A549 (cell line): ENCODE measurements at regions not wholly inside any gene's neighbourhood (a gene's known extent, or its start where the extent isn't known, plus 50 kb on each side); places are given as distances from the start of the nearest gene placed in this dataset.

ENCODE experiments used
- ATAC-seq, 2 experiments: fragments of 200-7000 bp in 1 of 2; fragments of >200 bp in 1 of 2; cut with Nextera tagmentation in 1 of 2; cut with Tn5 transposase in 1 of 2; 3 replicates each; pipeline versions ENCODE4 v1.8.0 to v1.9.1; 2018 to 2020; ENCODE audit warnings: mild to moderate bottlenecking in 1 of 2, moderate library complexity in 1 of 2
- CTCF ChIA-PET: fragments of 300-600 bp; sonication (Branson Sonifier 250); formaldehyde crosslinking; extraction: SDS; loops from one replicate; lab custom pipeline; 2021; ENCODE audit warnings: antibody characterized with exemption, inconsistent platforms; lab: Yijun Ruan, JAX
- POLR2A ChIA-PET: fragments of 350-600 bp; formaldehyde crosslinking; extraction: SDS; loops from one replicate; lab custom pipeline; 2021; ENCODE audit warnings: antibody characterized with exemption, inconsistent platforms; lab: Yijun Ruan, JAX
- DNase-seq, 2 experiments: peaks; one replicate each; pipeline versions ENCODE4 v3.0.0 to v3.0.0-alpha.2; 2011 to 2016; ENCODE audit warnings: low read depth in 1 of 2, low spot score in 1 of 2
- FAIRE-seq: peaks from 2 replicates; lab custom pipeline; 2011; peaks lifted over from hg19 to GRCh38; lab: Jason Lieb, UNC
- H3K27ac ChIP-seq, 2 experiments: fragments of >200 bp; sonication (Bioruptor Twin); formaldehyde crosslinking; 3 replicates each; pipeline ENCODE4 v1.5.1; 2016 to 2017
- H3K4me1 ChIP-seq: fragments of >200 bp; sonication (Bioruptor Twin); formaldehyde crosslinking; 3 replicates; pipeline ENCODE4 v1.6.1; 2016
- H3K4me2 ChIP-seq: fragments of >200 bp; sonication (Bioruptor Twin); formaldehyde crosslinking; 3 replicates; pipeline ENCODE4 v1.6.1; 2016
- H3K4me3 ChIP-seq: fragments of >200 bp; sonication (Bioruptor Twin); formaldehyde crosslinking; 3 replicates; pipeline ENCODE4 v1.5.1; 2016
- H3K9me3 ChIP-seq: fragments of >200 bp; sonication (Bioruptor Twin); formaldehyde crosslinking; 3 replicates; pipeline ENCODE4 v1.6.1; 2016
- ATOH8 ChIP-seq: fragments of 250-450 bp; sonication (Bioruptor Pico); IDR thresholded peaks from 2 replicates; pipeline ENCODE4 v1.5.0; 2020; ENCODE audit warnings: low read depth, mild to moderate bottlenecking, moderate library complexity
- CHD4 ChIP-seq: fragments of 200-600 bp; sonication (generic); IDR thresholded peaks from 2 replicates; pipeline ENCODE4 v1.6.1; 2016; ENCODE audit warnings: antibody characterized with exemption, mild to moderate bottlenecking, borderline replicate concordance
- GATA3 ChIP-seq: IDR thresholded peaks from 2 replicates; pipeline ENCODE4 v1.6.1; 2012; ENCODE audit warnings: borderline replicate concordance
- HES2 ChIP-seq: fragments of >200 bp; sonication (Bioruptor Twin); formaldehyde crosslinking; IDR thresholded peaks from 2 replicates; pipeline ENCODE4 v1.6.1; 2016
- HOXA7 ChIP-seq: fragments of 250-450 bp; sonication (Bioruptor Pico); IDR thresholded peaks from 2 replicates; pipeline ENCODE4 v1.5.0; 2020; ENCODE audit warnings: mild to moderate bottlenecking, moderate library complexity
- HOXB5 ChIP-seq: fragments of 250-450 bp; sonication (Bioruptor Pico); IDR thresholded peaks from 2 replicates; pipeline ENCODE4 v1.5.0; 2020; ENCODE audit warnings: mild to moderate bottlenecking, moderate library complexity
- JUN ChIP-seq, 2 experiments: fragments of >200 bp; sonication (Bioruptor Twin); formaldehyde crosslinking; IDR thresholded peaks; 2 replicates in 1 of 2; 3 replicates in 1 of 2; pipeline ENCODE4 v1.6.1; 2016 to 2017
- JUNB ChIP-seq: fragments of >200 bp; sonication (Bioruptor Twin); formaldehyde crosslinking; IDR thresholded peaks from 2 replicates; pipeline ENCODE4 v1.6.1; 2016
- MAFK ChIP-seq: fragments of 450-650 bp; IDR thresholded peaks from 2 replicates; pipeline ENCODE4 v1.6.1; 2014; ENCODE audit not compliant: partially characterized antibody
- MAX ChIP-seq: IDR thresholded peaks from 2 replicates; pipeline ENCODE4 v1.6.1; 2012
- NPAS2 ChIP-seq: fragments of 250-450 bp; sonication (Bioruptor Pico); IDR thresholded peaks from 2 replicates; pipeline ENCODE4 v1.8.0; 2022; ENCODE audit warnings: mild to moderate bottlenecking, moderate library complexity, borderline replicate concordance
- NR3C1 ChIP-seq: fragments of >200 bp; sonication (Bioruptor Twin); formaldehyde crosslinking; IDR thresholded peaks from 3 replicates; pipeline ENCODE4 v1.6.1; 2017
- POLR2AphosphoS2 ChIP-seq: conservative IDR thresholded peaks from 2 replicates; pipeline ENCODE4 v1.6.1; 2012; ENCODE audit warnings: low read length, improper control_type of control experiment, inconsistent platforms
- RAD21 ChIP-seq, 2 experiments: fragments of >200 bp in 1 of 2; sonication (Bioruptor Twin) in 1 of 2; formaldehyde crosslinking in 1 of 2; IDR thresholded peaks in 1 of 2; conservative IDR thresholded peaks in 1 of 2; 2 replicates in 1 of 2; 3 replicates in 1 of 2; pipeline ENCODE4 v1.6.1; 2012 to 2018; ENCODE audit warnings: inconsistent platforms in 1 of 2
- RCOR1 ChIP-seq: fragments of 150-350 bp; IDR thresholded peaks from 2 replicates; pipeline ENCODE4 v1.6.1; 2014; ENCODE audit warnings: antibody characterized with exemption, low read length, low read depth
- RFX5 ChIP-seq: fragments of 450-650 bp; IDR thresholded peaks from 2 replicates; pipeline ENCODE4 v1.7.1; 2014; ENCODE audit warnings: antibody characterized with exemption, mild to moderate bottlenecking, moderate library complexity
- TP53 ChIP-seq: fragments of 250-450 bp; sonication (Bioruptor Pico); IDR thresholded peaks from 2 replicates; pipeline ENCODE4 v1.5.0; 2021; ENCODE audit warnings: mild to moderate bottlenecking, moderate library complexity
- ZFP36 ChIP-seq: fragments of 450-650 bp; IDR thresholded peaks from 2 replicates; pipeline ENCODE4 v1.6.1; 2014; ENCODE audit warnings: borderline replicate concordance; ENCODE audit not compliant: partially characterized antibody
- ZNF302 ChIP-seq: fragments of 250-450 bp; sonication (Bioruptor Pico); IDR thresholded peaks from 2 replicates; pipeline ENCODE4 v1.9.0; 2021; ENCODE audit warnings: inconsistent platforms, mild to moderate bottlenecking, moderate library complexity
- WGBS: methylation state at CpG from one replicate; pipeline ENCODE4 v1.1.6; 2017; ENCODE audit errors: missing lambda C conversion rate; 5-methylcytosine and 5-hydroxymethylcytosine counted together
- TF ChIP-seq, protein P1 (sequence below): fragments of >200 bp; sonication (Bioruptor Twin); formaldehyde crosslinking; IDR thresholded peaks from 3 replicates; pipeline ENCODE4 v1.6.1; 2016
- TF ChIP-seq, protein P2 (sequence below): IDR thresholded peaks from 2 replicates; pipeline ENCODE4 v1.6.1; 2012; ENCODE audit warnings: low read depth, borderline replicate concordance

DNA sequence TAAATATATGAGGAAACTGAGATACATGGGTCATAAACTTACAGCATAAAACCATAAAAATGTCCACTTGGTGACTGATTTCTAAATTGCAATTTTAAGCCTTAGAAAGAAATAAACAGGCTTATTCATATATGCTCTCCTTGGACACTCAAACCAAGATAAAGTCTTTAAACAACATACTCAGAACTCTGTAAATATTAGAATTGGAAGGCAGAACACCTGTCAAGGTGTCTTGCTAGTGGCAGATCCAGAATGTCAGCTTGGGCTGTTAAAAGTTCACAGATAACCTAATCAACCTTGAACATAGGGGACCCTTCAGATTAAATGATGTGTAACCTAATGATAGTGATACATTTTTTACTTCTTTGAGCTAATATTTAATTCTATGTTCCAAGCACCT is 208.1 kb upstream of the ARSJ start:
- CTCF ChIA-PET: no interaction called here
- no peaks in the 10 kb centered on the region; the same call in 2 of the 3 replicates for H3K9me3 ChIP-seq
- no peak for FAIRE-seq

GRCh38 chr4:114191496-114191895 is 212.0 kb upstream of the ARSJ start:
- no peak for ATAC-seq
- FAIRE-seq: no peak
- DNase-seq: no peak
- no peak overlapping the region for H3K4me2 ChIP-seq
- H3K27ac ChIP-seq: no peak overlapping the region
- 6% methylated on average over 1 of the region's 1 CpG for WGBS
- H3K9me3 ChIP-seq: no peaks in the 10 kb centered on the region
- CTCF ChIA-PET: interaction anchor here (1.3 to 1.8 kb wide), 2 partner anchors 11 to 213 kb away, joined by 3 to 4 read pairs; no protein-coding TSS in a partner anchor
- no peak overlapping the region for H3K4me3 ChIP-seq
- H3K4me1 ChIP-seq: no peaks in the 10 kb centered on the region
- POLR2A ChIA-PET: no interaction called here
- TF ChIP-seq MAFK (no peak), ZNF302 (no peak), RCOR1 (no peak), ZFP36 (no peak), GATA3 (no peak), NPAS2 (CRISPR knock-in tag) (no peak), TP53 (CRISPR knock-in tag) (no peak), CHD4 (no peak), HOXA7 (CRISPR knock-in tag) (no peak)
- TF ChIP-seq, all 56 proteins: peak for 0

More for the DNA sequence above, 208.1 kb upstream of the ARSJ start:
- H3K4me1 ChIP-seq: no peaks in the 10 kb centered on the region
- H3K4me2 ChIP-seq: no peak overlapping the region
- H3K27ac ChIP-seq: no peak overlapping the region
- H3K4me3 ChIP-seq: no peak overlapping the region
- POLR2A ChIA-PET: no interaction called here
- no peak for TF ChIP-seq POLR2AphosphoS2
- TF ChIP-seq RAD21 (conservative IDR thresholded peaks at IDR 0.05 in 1 of 2, IDR thresholded peaks at IDR 0.05 in 1 of 2): no peak
- TF ChIP-seq ATOH8: no peak
- no peak for TF ChIP-seq JUN (IDR thresholded peaks at IDR 0.05)
- no peak for TF ChIP-seq JUNB
- no peak for TF ChIP-seq HES2
- TF ChIP-seq, protein P1, sequence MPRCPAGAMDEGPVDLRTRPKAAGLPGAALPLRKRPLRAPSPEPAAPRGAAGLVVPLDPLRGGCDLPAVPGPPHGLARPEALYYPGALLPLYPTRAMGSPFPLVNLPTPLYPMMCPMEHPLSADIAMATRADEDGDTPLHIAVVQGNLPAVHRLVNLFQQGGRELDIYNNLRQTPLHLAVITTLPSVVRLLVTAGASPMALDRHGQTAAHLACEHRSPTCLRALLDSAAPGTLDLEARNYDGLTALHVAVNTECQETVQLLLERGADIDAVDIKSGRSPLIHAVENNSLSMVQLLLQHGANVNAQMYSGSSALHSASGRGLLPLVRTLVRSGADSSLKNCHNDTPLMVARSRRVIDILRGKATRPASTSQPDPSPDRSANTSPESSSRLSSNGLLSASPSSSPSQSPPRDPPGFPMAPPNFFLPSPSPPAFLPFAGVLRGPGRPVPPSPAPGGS: no peak
- TF ChIP-seq HOXB5: no peak
- no peak for TF ChIP-seq NPAS2 (CRISPR knock-in tag)
- DNase-seq (no peak), ATAC-seq (no peak)

GRCh38 chr4:114192854-114193253 is 213.4 kb upstream of the ARSJ start:
- WGBS: 21% methylated on average over 2 of the region's 2 CpGs
- H3K9me3 ChIP-seq: no peaks in the 10 kb centered on the region
- FAIRE-seq (no peak), DNase-seq (no peak), ATAC-seq (no peak)
- H3K4me1 ChIP-seq: no peaks in the 10 kb centered on the region
- H3K4me2 ChIP-seq: no peak overlapping the region
- TF ChIP-seq MAFK (no peak), RFX5 (no peak), ATOH8 (no peak), NR3C1 (no peak), MAX (no peak)
- TF ChIP-seq, protein P2, sequence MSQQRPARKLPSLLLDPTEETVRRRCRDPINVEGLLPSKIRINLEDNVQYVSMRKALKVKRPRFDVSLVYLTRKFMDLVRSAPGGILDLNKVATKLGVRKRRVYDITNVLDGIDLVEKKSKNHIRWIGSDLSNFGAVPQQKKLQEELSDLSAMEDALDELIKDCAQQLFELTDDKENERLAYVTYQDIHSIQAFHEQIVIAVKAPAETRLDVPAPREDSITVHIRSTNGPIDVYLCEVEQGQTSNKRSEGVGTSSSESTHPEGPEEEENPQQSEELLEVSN: no peak
- ChIA-PET POLR2A (no interaction called here), CTCF (interaction anchor here (1.3 to 1.8 kb wide), 2 partner anchors 12 to 215 kb away, joined by 3 to 4 read pairs; no protein-coding TSS in a partner anchor)
- H3K27ac ChIP-seq: no peak overlapping the region
- no peak overlapping the region for H3K4me3 ChIP-seq
